Naive thymus-derived CD4-positive, alpha-beta T cell (primary cell): ENCODE measurements at regions not wholly inside any gene's neighbourhood (a gene's known extent, or its start where the extent isn't known, plus 50 kb on each side); places are given as distances from the start of the nearest gene placed in this dataset.

Source experiments
- ATAC-seq: fragments of 150-1000 bp; cut with Tn5 transposase; 2 replicates; pipeline ENCODE4 v1.10.0; 2021; ENCODE audit warnings: mild to moderate bottlenecking, moderate library complexity
- CTCF ChIA-PET: fragments of 350-600 bp; sonication (Branson Sonifier 250); formaldehyde crosslinking; loops from one replicate; lab custom pipeline; 2021; ENCODE audit warnings: antibody characterized with exemption; lab: Charles Lee
- POLR2A ChIA-PET: fragments of 350-600 bp; sonication (Branson Sonifier 250); formaldehyde crosslinking; loops from one replicate; lab custom pipeline; 2021; ENCODE audit warnings: antibody characterized with exemption, inconsistent platforms; lab: Charles Lee
- DNase-seq, 9 donors: peaks; one replicate each; pipeline versions ENCODE4 v3.0.0 to v3.0.0-alpha.2; 2020 to 2022; ENCODE audit warnings: mixed read lengths in 1 of 9
- H3K27ac ChIP-seq: one replicate; pipeline ENCODE4 v1.7.0; 2013; ENCODE audit warnings: mild to moderate bottlenecking, low read depth, low read length, moderate library complexity
- H3K27me3 ChIP-seq, 2 donors: one replicate each; pipeline ENCODE4 v1.7.0; 2013; ENCODE audit warnings: low read length in 2 of 2, mild to moderate bottlenecking in 2 of 2, moderate library complexity in 2 of 2; ENCODE audit not compliant: control insufficient read depth in 2 of 2, insufficient read depth in 2 of 2
- H3K36me3 ChIP-seq, 3 experiments: 1 replicate in 2 of 3; 2 replicates in 1 of 3; pipeline ENCODE4 v1.7.0; 2013; ENCODE audit warnings: low read length in 3 of 3, mild to moderate bottlenecking in 3 of 3, moderate library complexity in 1 of 3; ENCODE audit not compliant: insufficient read depth in 3 of 3, control insufficient read depth in 2 of 3
- H3K4me1 ChIP-seq, 2 donors: one replicate each; pipeline ENCODE4 v1.7.0; 2013; ENCODE audit warnings: low read length in 2 of 2, mild to moderate bottlenecking in 2 of 2, moderate library complexity in 1 of 2; ENCODE audit not compliant: control insufficient read depth in 2 of 2, insufficient read depth in 2 of 2
- H3K4me3 ChIP-seq: 2 replicates; pipeline ENCODE4 v1.7.0; 2013; ENCODE audit warnings: mild to moderate bottlenecking, low read length
- H3K9me3 ChIP-seq, 3 experiments: 1 replicate in 2 of 3; 2 replicates in 1 of 3; pipeline ENCODE4 v1.7.0; 2013; ENCODE audit warnings: low read length in 3 of 3; ENCODE audit not compliant: control insufficient read depth in 2 of 3
- H3K27ac Mint-ChIP-seq, 9 donors: one replicate each; pipeline ENCODE4 v1.8.0; 2020 to 2022; ENCODE audit warnings: mixed read lengths in 9 of 9, mild to moderate bottlenecking in 8 of 9, moderate library complexity in 5 of 9, inconsistent platforms in 2 of 9
- H3K27me3 Mint-ChIP-seq, 5 donors: one replicate each; pipeline ENCODE4 v1.8.0; 2021 to 2022; ENCODE audit warnings: mixed read lengths in 5 of 5, mild to moderate bottlenecking in 1 of 5
- H3K36me3 Mint-ChIP-seq, 5 donors: one replicate each; pipeline ENCODE4 v1.8.0; 2020 to 2022; ENCODE audit warnings: mixed read lengths in 5 of 5, mild to moderate bottlenecking in 3 of 5, inconsistent platforms in 1 of 5
- H3K4me1 Mint-ChIP-seq, 7 donors: one replicate each; pipeline ENCODE4 v1.8.0; 2020 to 2022; ENCODE audit warnings: mixed read lengths in 7 of 7, mild to moderate bottlenecking in 3 of 7, inconsistent platforms in 1 of 7
- H3K4me3 Mint-ChIP-seq, 10 donors: one replicate each; pipeline ENCODE4 v1.8.0; 2020 to 2022; ENCODE audit warnings: mild to moderate bottlenecking in 10 of 10, mixed read lengths in 10 of 10, moderate library complexity in 6 of 10, inconsistent platforms in 2 of 10
- H3K9me3 Mint-ChIP-seq, 11 donors: one replicate each; pipeline ENCODE4 v1.8.0; 2020 to 2022; ENCODE audit warnings: mixed read lengths in 11 of 11, mild to moderate bottlenecking in 4 of 11, inconsistent platforms in 1 of 11, moderate library complexity in 1 of 11
- intact Hi-C, 2 donors: fragments of 100-400 bp; cut with micrococcal nuclease; formaldehyde crosslinking; loops; one replicate each; pipeline ENCODE4 v1.15.1; 2023

- Mint-ChIP-seq H3K36me3 (no peaks in the 10 kb centered on the region), H3K9me3 (peaks cover 0 to 17% (median 6%) of the 10 kb centered on the region in 11 donors), H3K4me3 (no peak overlapping the region), H3K27ac (no peak overlapping the region), H3K4me1 (no peaks in the 10 kb centered on the region), H3K27me3 (no peaks in the 10 kb centered on the region)
- no peak for DNase-seq
- Histone ChIP-seq H3K27ac (no peak overlapping the region), H3K4me3 (no peak overlapping the region), H3K27me3 (no peaks in the 10 kb centered on the region), H3K36me3 (no peaks in the 10 kb centered on the region), H3K4me1 (no peaks in the 10 kb centered on the region), H3K9me3 (peaks cover 0 to 3% (median 0%) of the 10 kb centered on the region in 3 experiments)
- ChIA-PET POLR2A (no interaction called here), CTCF (interaction anchor here (0.7 kb wide), 1 partner anchor 21 kb away, joined by 3 read pairs; no protein-coding TSS in a partner anchor)
- no peak for ATAC-seq
- intact Hi-C loops: no loop called here
These were observed 620.6 kb upstream of the ANKRD30A start for GRCh38 chr10:36504758-36505157.

GRCh38 chr10:36500266-36500665 is 625.1 kb upstream of the ANKRD30A start:
- no peak for ATAC-seq

GRCh38 chr10:36499693-36500092 is 625.7 kb upstream of the ANKRD30A start:
- Mint-ChIP-seq H3K27me3 (no peaks in the 10 kb centered on the region), H3K4me3 (no peak overlapping the region), H3K36me3 (no peaks in the 10 kb centered on the region), H3K27ac (no peak overlapping the region), H3K9me3 (peaks cover 0 to 20% (median 3%) of the 10 kb centered on the region in 11 donors), H3K4me1 (no peaks in the 10 kb centered on the region)
- no peak overlapping the region for H3K4me3 ChIP-seq
- ChIA-PET POLR2A (no interaction called here), CTCF (interaction anchor here (0.6 kb wide), 1 partner anchor 65 kb away, joined by 9 read pairs; no protein-coding TSS in a partner anchor)
- intact Hi-C loops: no loop called here
- ATAC-seq (no peak), DNase-seq (no peak)
- H3K27ac ChIP-seq: no peak overlapping the region
- H3K27me3 ChIP-seq: no peaks in the 10 kb centered on the region
- no peaks in the 10 kb centered on the region for H3K9me3 ChIP-seq
- no peaks in the 10 kb centered on the region for H3K4me1 ChIP-seq
- no peaks in the 10 kb centered on the region for H3K36me3 ChIP-seq

More at GRCh38 chr10:36500266-36500665, 625.1 kb upstream of the ANKRD30A start:
- no peaks in the 10 kb centered on the region for H3K27me3 ChIP-seq
- H3K36me3 Mint-ChIP-seq: no peaks in the 10 kb centered on the region
- DNase-seq: no peak
- ChIA-PET POLR2A (no interaction called here), CTCF (no interaction called here)
- no peaks in the 10 kb centered on the region for H3K36me3 ChIP-seq
- no peak overlapping the region for H3K4me3 Mint-ChIP-seq
- no peaks in the 10 kb centered on the region for H3K4me1 Mint-ChIP-seq
- H3K27me3 Mint-ChIP-seq: no peaks in the 10 kb centered on the region
- no peak overlapping the region for H3K27ac Mint-ChIP-seq
- H3K27ac ChIP-seq: no peak overlapping the region
- H3K9me3 ChIP-seq: no peaks in the 10 kb centered on the region
- intact Hi-C loops: no loop called here
- H3K9me3 Mint-ChIP-seq: peaks cover 0 to 22% (median 3%) of the 10 kb centered on the region in 11 donors
- no peaks in the 10 kb centered on the region for H3K4me1 ChIP-seq
- H3K4me3 ChIP-seq: no peak overlapping the region

- Histone ChIP-seq H3K9me3 (no peaks in the 10 kb centered on the region), H3K4me3 (no peak overlapping the region), H3K4me1 (no peaks in the 10 kb centered on the region), H3K27ac (no peak overlapping the region), H3K27me3 (no peaks in the 10 kb centered on the region), H3K36me3 (no peaks in the 10 kb centered on the region)
- ChIA-PET POLR2A (no interaction called here), CTCF (no interaction called here)
- ATAC-seq: no peak
- Mint-ChIP-seq H3K27me3 (no peaks in the 10 kb centered on the region), H3K27ac (no peak overlapping the region), H3K36me3 (no peaks in the 10 kb centered on the region), H3K9me3 (peaks cover 0 to 15% (median 1%) of the 10 kb centered on the region in 11 donors), H3K4me3 (no peak overlapping the region), H3K4me1 (no peaks in the 10 kb centered on the region)
- no peak for DNase-seq
- intact Hi-C loops: no loop called here
These were observed 628.6 kb upstream of the ANKRD30A start for GRCh38 chr10:36496758-36497157.

- Histone ChIP-seq H3K36me3 (no peaks in the 10 kb centered on the region), H3K4me3 (no peak overlapping the region), H3K27me3 (no peaks in the 10 kb centered on the region), H3K4me1 (no peaks in the 10 kb centered on the region), H3K9me3 (no peaks in the 10 kb centered on the region), H3K27ac (no peak overlapping the region)
- intact Hi-C loops: no loop called here
- no peaks in the 10 kb centered on the region for H3K27me3 Mint-ChIP-seq
- no peak overlapping the region for H3K4me3 Mint-ChIP-seq
- ATAC-seq: no peak
- no peaks in the 10 kb centered on the region for H3K4me1 Mint-ChIP-seq
- no peaks in the 10 kb centered on the region for H3K36me3 Mint-ChIP-seq
- CTCF ChIA-PET: no interaction called here
- H3K9me3 Mint-ChIP-seq: peaks cover 0 to 11% (median 1%) of the 10 kb centered on the region in 11 donors
- POLR2A ChIA-PET: no interaction called here
- no peak overlapping the region for H3K27ac Mint-ChIP-seq
- no peak for DNase-seq
These were observed 631.0 kb upstream of the ANKRD30A start for GRCh38 chr10:36494371-36494770.

GRCh38 chr10:36493516-36493880 is 631.9 kb upstream of the ANKRD30A start:
- no peak overlapping the region for H3K27ac Mint-ChIP-seq
- Histone ChIP-seq H3K27ac (no peak overlapping the region), H3K4me1 (no peaks in the 10 kb centered on the region), H3K27me3 (no peaks in the 10 kb centered on the region), H3K4me3 (no peak overlapping the region), H3K36me3 (no peaks in the 10 kb centered on the region), H3K9me3 (no peaks in the 10 kb centered on the region)
- intact Hi-C loops: no loop called here
- POLR2A ChIA-PET: no interaction called here
- ATAC-seq (no peak), DNase-seq (no peak)
- no peaks in the 10 kb centered on the region for H3K27me3 Mint-ChIP-seq
- H3K4me1 Mint-ChIP-seq: no peaks in the 10 kb centered on the region
- H3K4me3 Mint-ChIP-seq: no peak overlapping the region
- peaks cover 0 to 10% (median 1%) of the 10 kb centered on the region in 11 donors for H3K9me3 Mint-ChIP-seq
- no peaks in the 10 kb centered on the region for H3K36me3 Mint-ChIP-seq
- CTCF ChIA-PET: no interaction called here

GRCh38 chr10:36492590-36493515 is 632.5 kb upstream of the ANKRD30A start:
- CTCF ChIA-PET: interaction anchor here (0.7 kb wide), 1 partner anchor 39 kb away, joined by 4 read pairs; no protein-coding TSS in a partner anchor
- Histone ChIP-seq H3K27ac (no peak overlapping the region), H3K4me3 (no peak overlapping the region), H3K4me1 (no peaks in the 10 kb centered on the region), H3K9me3 (no peaks in the 10 kb centered on the region), H3K27me3 (no peaks in the 10 kb centered on the region), H3K36me3 (no peaks in the 10 kb centered on the region)
- Mint-ChIP-seq H3K27me3 (no peaks in the 10 kb centered on the region), H3K9me3 (peaks cover 0 to 8% (median 1%) of the 10 kb centered on the region in 11 donors), H3K4me3 (no peak overlapping the region), H3K36me3 (no peaks in the 10 kb centered on the region), H3K27ac (no peak overlapping the region), H3K4me1 (no peaks in the 10 kb centered on the region)
- intact Hi-C loops: no loop called here
- ATAC-seq (no peak), DNase-seq (no peak)
- POLR2A ChIA-PET: no interaction called here
